ENCODE measurements at regions not wholly inside any gene's neighbourhood (a gene's known extent, or its start where the extent isn't known, plus 50 kb on each side); places are given as distances from the start of the nearest gene placed in this dataset.

GRCh38 chr14:101453225-101453624, 108.1 kb upstream of the DIO3 start:
- no peak for DNase-seq (ENCODE audit: low spot score)

GRCh38 chr14:101454229-101454628, 107.1 kb upstream of the DIO3 start:
- no peak for DNase-seq (ENCODE audit: low spot score)

- no peak for DNase-seq (ENCODE audit: low spot score)
These were observed 104.8 kb upstream of the DIO3 start for GRCh38 chr14:101456246-101457175.

- DNase-seq (ENCODE audit: low spot score): no peak
These were observed 103.9 kb upstream of the DIO3 start for GRCh38 chr14:101457301-101457935.

DNA sequence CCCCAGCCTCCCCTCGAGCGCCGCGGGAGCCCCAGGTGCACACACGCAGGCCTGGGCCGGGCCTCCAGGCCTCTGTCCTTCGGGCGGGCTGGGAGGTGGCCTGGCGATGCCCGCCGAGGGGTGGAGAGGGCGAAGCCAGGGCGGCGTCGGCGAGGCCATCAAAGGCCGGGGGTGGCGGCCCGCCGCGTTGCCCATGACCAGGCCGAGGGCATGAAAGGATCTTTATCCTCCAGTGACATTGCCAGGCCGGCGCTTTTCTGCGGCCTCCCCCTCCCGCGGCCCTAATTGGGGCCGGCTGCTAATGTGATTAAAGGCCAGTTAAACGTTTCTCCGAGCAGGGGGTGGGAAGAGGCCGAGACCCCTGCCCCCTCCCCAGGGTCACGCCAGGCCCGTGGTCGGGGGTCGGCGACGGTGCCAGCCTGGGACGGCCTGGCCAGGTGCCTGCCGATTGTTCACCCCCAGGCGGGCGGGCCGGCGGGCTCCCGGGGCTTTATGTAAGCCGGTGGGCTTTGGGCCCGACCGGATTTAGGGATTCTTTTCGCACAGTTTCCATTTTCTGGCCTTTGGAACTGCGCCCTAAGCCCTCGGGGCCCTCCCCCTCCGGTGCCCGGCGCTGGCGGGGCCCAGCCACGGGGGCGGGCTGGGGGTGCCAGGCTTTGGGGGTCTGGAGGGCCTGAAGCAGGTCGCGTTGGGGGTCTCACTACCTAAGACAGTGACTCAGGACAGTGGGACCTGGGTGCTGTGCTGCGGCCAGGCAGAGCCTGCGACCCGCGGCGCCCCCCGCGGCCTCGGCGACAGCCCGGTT, 103.2 kb upstream of the DIO3 start:
- DNase-seq (ENCODE audit: low spot score): no peak

DNA sequence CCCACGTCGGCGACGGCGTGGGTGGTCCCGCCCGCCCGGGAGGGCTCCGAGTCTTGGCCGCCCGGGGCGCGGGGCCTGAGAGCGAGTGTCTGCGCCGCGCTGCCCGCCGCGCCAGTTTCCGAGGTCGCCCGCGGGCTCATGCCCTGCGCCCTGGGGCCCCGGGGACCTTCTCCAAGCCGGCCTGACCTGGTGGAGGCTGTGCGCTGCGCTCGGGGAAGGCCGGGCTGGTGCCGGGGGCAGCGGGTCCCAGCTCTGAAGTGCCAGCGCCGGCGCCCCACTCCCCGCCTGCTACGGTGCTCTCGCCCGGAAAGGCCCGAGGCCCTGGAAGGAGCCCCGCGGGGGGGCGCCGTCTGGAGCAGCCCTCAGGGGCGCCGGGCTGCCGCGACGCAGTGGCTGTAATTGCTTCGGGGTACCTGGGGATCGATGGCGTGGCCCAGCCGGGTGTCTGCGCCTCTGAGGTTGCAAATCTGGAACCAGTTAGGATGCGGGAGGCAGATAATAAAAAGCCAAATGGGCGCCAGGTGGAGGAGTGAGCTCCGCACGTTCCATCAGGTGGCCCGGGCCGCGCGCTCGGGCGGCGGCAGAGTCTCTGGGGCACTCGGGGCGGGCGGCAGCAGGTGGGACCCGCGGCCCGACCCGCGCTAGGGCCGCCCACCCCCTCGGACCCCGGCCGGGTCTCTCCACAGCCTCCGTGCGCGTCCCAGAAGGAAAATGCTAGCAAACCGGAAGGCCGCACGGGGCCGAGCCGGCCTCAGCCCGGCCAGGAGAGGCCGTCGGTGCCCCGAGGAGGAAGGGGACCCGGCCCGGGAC, 102.3 kb upstream of the DIO3 start:
- no peak for DNase-seq (ENCODE audit: low spot score)

DNA sequence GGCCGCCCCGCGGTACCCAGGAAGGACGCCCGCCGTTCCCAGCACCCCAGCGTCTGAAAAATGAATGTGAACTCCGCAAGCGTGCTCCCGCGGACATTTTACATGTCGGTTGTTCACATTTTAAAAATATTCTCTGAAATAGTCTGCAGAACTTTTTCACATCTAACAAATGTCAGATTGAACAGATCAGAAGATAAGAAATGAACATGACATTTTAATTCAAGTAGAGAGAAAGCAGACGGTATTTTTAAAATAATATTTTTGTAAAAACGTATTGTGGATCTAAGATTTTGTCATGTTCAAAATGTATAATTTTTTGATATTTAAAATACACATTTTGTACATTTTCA, 101.8 kb upstream of the DIO3 start:
- DNase-seq (ENCODE audit: low spot score): no peak

GRCh38 chr14:101460521-101460920, 100.8 kb upstream of the DIO3 start:
- no peak for DNase-seq (ENCODE audit: low spot score)

- no peak for DNase-seq (ENCODE audit: low spot score)
These were observed 100.1 kb upstream of the DIO3 start for GRCh38 chr14:101460986-101461750.

DNA sequence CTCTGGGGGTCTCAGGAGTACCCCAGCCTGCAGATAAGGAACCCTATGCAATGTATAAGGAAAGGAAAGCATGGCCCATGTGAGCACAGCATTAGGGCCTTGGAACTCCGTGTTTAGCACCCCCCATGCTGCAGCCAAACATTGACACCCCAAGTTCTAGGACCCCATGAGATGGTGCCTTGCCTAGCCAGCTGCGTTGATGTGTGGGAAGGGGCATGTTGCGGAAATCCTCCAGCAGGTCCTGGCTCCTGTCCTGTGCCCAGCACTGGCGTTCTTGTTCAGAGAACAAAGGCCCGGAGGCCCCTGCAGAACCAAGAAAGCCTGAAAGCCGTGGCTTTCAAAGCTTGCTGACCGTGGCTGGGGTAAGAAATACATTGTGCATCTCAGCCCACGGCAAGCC, 99.4 kb upstream of the DIO3 start:
- DNase-seq (ENCODE audit: low spot score): no peak

GRCh38 chr14:101462726-101463565, 98.3 kb upstream of the DIO3 start:
- no peak for DNase-seq (ENCODE audit: low spot score)

- no peak for DNase-seq (ENCODE audit: low spot score)
These were observed 97.6 kb upstream of the DIO3 start for GRCh38 chr14:101463566-101464171.

DNA sequence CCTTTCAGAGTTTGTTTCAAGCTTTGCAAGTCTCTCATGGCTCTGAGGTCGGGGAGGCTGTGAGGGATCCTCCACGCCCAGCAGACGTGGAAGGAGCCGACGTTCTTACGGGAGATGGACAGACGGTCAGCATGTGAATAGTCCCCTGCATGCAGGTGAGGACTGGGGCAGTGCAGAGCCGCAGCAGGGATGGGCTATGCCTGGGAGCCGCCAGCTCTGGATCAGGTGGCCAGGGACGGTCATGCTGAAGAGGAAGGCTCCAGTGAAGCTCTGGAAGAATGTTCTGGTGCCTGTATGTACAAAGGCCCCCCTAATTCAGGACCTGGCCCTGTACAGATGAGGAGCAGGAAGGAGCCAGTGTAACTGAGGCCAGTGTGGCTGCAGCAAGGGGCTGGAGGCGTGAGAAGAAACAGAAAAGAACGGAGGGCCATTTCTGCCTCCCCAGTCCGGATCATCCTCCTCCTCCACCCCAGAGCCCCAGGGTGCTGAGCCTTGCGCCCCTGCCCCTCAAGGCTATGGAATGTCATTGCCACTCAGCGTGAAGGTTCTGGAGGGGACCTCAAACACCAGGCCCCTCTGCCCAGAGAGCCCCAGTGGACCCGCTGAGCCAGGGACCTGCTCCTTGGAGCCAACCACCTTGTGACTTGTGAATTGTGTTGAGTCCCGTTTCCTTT, 96.8 kb upstream of the DIO3 start:
- no peak for DNase-seq (ENCODE audit: low spot score)

GRCh38 chr14:101464984-101465794, 96.1 kb upstream of the DIO3 start:
- no peak for DNase-seq (ENCODE audit: low spot score)

- no peak for DNase-seq (ENCODE audit: low spot score)
These were observed 95.4 kb upstream of the DIO3 start for GRCh38 chr14:101465795-101466448.

- DNase-seq (ENCODE audit: low spot score): no peak
These were observed 94.7 kb upstream of the DIO3 start for GRCh38 chr14:101466456-101467180.

Data from COLO829 (cell line).